ENCODE measurements at regions not wholly inside any gene's neighbourhood (a gene's known extent, or its start where the extent isn't known, plus 50 kb on each side); places are given as distances from the start of the nearest gene placed in this dataset.

GRCh38 chr4:15234856-15235126 lies 193.0 kb upstream of the C1QTNF7 start:
- peaks cover 0 to 51% (median 25%) of the 10 kb centered on the region in 4 donors for H3K4me1 ChIP-seq
- no peaks in the 10 kb centered on the region for H3K36me3 ChIP-seq
- peak overlapping the region in 3 of 5 donors; percentile 56 to 73 (median 60) for H3K27ac ChIP-seq
- TF ChIP-seq POLR2AphosphoS5 (IDR thresholded peaks at IDR 0.05) (no peak), POLR2A (IDR thresholded peaks at IDR 0.05) (no peak), EP300 (IDR thresholded peaks at IDR 0.05) (no peak), CTCF (IDR thresholded peaks at IDR 0.05) (no peak)
- no peaks in the 10 kb centered on the region for H3K9me3 ChIP-seq
- WGBS, 5 donors, result 49 to 68% (median 65%) methylated on average over 2 of the region's 2 CpGs
- intact Hi-C loops (cut with DNase I; ENCODE audit: low total_unique reads), result loop anchor here (5.0 kb wide), 1 partner anchor 223 kb away; no protein-coding TSS in a partner anchor
- no peaks in the 10 kb centered on the region for H3K27me3 ChIP-seq
- DNase-seq, result peak in 1 of 2 donors; percentile 42
- no peak overlapping the region for H3K4me3 ChIP-seq

GRCh38 chr4:15235135-15235534 lies 192.7 kb upstream of the C1QTNF7 start:
- no peak overlapping the region for H3K4me3 ChIP-seq
- 47 to 86% (median 69%) methylated on average over 2 of the region's 2 CpGs for WGBS, 5 donors
- TF ChIP-seq CTCF (IDR thresholded peaks at IDR 0.05) (no peak), POLR2A (IDR thresholded peaks at IDR 0.05) (no peak), EP300 (IDR thresholded peaks at IDR 0.05) (no peak), POLR2AphosphoS5 (IDR thresholded peaks at IDR 0.05) (no peak)
- H3K36me3 ChIP-seq, result no peaks in the 10 kb centered on the region
- H3K4me1 ChIP-seq, result peaks cover 0 to 52% (median 25%) of the 10 kb centered on the region in 4 donors
- H3K27me3 ChIP-seq, result no peaks in the 10 kb centered on the region
- H3K27ac ChIP-seq, result peak overlapping the region in 3 of 5 donors; percentile 56 to 73 (median 60)
- H3K9me3 ChIP-seq, result no peaks in the 10 kb centered on the region
- DNase-seq, result no peak
- intact Hi-C loops (cut with DNase I; ENCODE audit: low total_unique reads), result loop anchor here (5.0 kb wide), 1 partner anchor 222 kb away; no protein-coding TSS in a partner anchor

- no peak for DNase-seq
- Histone ChIP-seq H3K4me3 (no peak overlapping the region), H3K36me3 (no peaks in the 10 kb centered on the region), H3K27me3 (no peaks in the 10 kb centered on the region), H3K9me3 (no peaks in the 10 kb centered on the region), H3K4me1 (peaks cover 0 to 34% (median 18%) of the 10 kb centered on the region in 4 donors), H3K27ac (no peak overlapping the region)
- intact Hi-C loops (cut with DNase I; ENCODE audit: low total_unique reads), result loop anchor here (5.0 kb wide), 1 partner anchor 220 kb away; no protein-coding TSS in a partner anchor
- WGBS, 5 donors, result 66 to 75% (median 73%) methylated on average over 3 of the region's 3 CpGs
- TF ChIP-seq CTCF (IDR thresholded peaks at IDR 0.05) (no peak), EP300 (IDR thresholded peaks at IDR 0.05) (no peak), POLR2A (IDR thresholded peaks at IDR 0.05) (no peak), POLR2AphosphoS5 (IDR thresholded peaks at IDR 0.05) (no peak)
These were observed 190.1 kb upstream of the C1QTNF7 start for GRCh38 chr4:15237648-15238230.

GRCh38 chr4:15238720-15239119 lies 189.1 kb upstream of the C1QTNF7 start:
- Histone ChIP-seq H3K27me3 (no peaks in the 10 kb centered on the region), H3K4me1 (peaks cover 0 to 24% (median 8%) of the 10 kb centered on the region in 4 donors), H3K4me3 (no peak overlapping the region), H3K36me3 (no peaks in the 10 kb centered on the region), H3K9me3 (no peaks in the 10 kb centered on the region), H3K27ac (no peak overlapping the region)
- peak in 1 of 2 donors; percentile 63 for DNase-seq
- WGBS, 5 donors, result 16 to 25% (median 18%) methylated on average over 3 of the region's 3 CpGs
- intact Hi-C loops (cut with DNase I; ENCODE audit: low total_unique reads), result loop anchor here (5.0 kb wide), 1 partner anchor 219 kb away; no protein-coding TSS in a partner anchor
- TF ChIP-seq POLR2A (IDR thresholded peaks at IDR 0.05) (no peak), CTCF (IDR thresholded peaks at IDR 0.05) (peak in 3 of 7 experiments; percentile 17 to 34 (median 27)), POLR2AphosphoS5 (IDR thresholded peaks at IDR 0.05) (no peak), EP300 (IDR thresholded peaks at IDR 0.05) (no peak)
